Fibroblast of skin of left biceps (primary cell): ENCODE measurements at regions not wholly inside any gene's neighbourhood (a gene's known extent, or its start where the extent isn't known, plus 50 kb on each side); places are given as distances from the start of the nearest gene placed in this dataset.
"Not testable (repeated sequence)": the region's sequence is repeated elsewhere in the genome, so short reads cannot be mapped to it uniquely, and the experiment has no call there.

Experiments
- DNase-seq, 2 experiments: peaks; one replicate each; pipeline ENCODE4 v3.0.0-alpha.2; 2013; ENCODE audit warnings: low read depth in 2 of 2

DNA sequence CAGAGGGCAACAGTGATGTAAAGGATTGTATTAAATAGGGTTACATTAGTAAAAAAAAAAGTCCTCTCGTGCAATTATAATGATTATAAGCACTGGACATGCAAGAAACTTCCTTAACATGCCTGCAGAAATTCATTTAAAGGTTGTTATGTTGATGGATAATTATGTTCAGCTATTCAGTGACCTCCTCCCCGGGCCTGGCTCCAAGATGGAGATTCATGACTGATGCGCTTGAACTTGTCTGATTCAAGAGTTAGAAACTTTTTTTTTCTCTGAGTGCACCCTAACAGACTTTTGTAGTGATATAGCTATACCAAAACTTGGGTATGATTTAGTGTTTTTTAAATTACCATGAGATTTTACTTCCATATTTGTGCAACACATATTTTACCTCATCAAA lies 1170.0 kb upstream of the CITED2 start:
- DNase-seq = no peak

DNA sequence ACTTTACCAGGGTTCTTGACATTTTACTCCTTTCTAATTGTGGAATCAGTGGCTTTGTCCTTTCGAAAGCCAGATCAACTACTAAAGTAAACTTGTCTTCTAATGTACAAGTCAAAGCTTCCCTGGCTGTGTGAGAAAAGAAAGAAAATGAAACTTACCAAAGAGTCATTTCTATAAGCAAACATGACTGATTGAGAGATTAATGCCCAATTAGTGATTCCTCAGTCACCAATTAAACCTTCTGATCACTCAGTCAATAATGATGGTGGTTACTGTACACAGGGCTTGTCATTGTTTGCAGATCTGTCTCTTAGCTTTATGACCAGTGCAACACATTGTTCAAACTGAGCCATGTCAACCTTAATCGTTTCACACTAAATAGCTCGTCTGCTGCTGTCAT lies 1168.4 kb upstream of the CITED2 start:
- DNase-seq = no peak

DNA sequence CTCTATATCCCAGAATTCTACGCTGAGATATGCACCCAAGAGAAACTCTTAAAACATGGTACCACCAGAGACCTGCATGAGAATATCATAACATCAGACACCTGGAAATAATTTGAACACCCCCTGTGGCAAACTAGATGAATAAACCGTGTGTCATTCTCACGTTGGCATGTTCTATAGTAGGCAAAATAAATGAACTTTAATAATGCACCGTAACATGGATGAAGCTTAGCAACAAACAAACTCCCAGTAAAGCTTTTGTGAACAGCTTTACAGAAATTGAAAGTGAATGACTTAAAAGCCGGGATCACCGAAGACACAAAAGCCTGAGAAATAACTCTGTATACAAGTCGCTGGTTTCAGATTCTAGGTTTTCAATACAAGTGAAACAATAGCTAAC lies 1166.8 kb upstream of the CITED2 start:
- peak in 1 of 2 experiments; percentile 20 for DNase-seq

DNA sequence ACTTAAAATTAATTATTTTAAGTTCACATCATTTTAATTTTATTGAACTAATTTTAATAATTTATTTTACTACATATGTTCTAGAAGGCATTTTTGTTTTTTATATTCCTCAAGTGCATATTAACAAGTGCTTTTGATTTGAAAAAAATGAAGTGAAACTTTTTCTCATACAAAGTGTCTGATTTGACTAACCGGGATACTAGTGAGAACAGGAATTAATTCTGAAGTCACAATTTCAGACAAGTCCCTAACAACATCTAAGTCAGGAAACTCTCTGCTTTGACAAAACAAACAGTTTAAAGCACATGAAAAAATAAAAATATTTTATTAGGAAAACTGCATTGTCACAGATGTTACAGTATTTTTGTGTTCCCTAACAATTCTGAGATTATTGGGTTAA lies 1166.3 kb upstream of the CITED2 start:
- DNase-seq = no peak

DNA sequence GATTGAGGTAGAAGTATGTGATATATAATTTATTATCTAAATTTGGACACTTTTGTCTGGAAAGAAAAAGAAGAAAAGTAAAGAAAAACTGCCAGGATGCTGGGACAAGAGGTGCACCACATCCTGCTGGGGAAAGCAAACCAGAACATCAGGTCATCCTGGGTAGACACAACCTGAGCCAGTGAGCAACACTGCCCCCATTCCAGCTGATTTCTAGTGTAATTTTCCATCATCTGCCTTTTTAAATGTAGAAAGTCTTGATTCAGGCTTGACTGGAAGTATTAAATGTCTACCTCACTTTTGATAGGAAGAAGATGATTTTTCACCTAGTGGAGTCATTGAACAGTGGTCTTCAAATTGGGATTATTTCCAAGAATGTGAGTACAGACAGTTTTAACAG lies 1164.5 kb upstream of the CITED2 start:
- DNase-seq = no peak

DNA sequence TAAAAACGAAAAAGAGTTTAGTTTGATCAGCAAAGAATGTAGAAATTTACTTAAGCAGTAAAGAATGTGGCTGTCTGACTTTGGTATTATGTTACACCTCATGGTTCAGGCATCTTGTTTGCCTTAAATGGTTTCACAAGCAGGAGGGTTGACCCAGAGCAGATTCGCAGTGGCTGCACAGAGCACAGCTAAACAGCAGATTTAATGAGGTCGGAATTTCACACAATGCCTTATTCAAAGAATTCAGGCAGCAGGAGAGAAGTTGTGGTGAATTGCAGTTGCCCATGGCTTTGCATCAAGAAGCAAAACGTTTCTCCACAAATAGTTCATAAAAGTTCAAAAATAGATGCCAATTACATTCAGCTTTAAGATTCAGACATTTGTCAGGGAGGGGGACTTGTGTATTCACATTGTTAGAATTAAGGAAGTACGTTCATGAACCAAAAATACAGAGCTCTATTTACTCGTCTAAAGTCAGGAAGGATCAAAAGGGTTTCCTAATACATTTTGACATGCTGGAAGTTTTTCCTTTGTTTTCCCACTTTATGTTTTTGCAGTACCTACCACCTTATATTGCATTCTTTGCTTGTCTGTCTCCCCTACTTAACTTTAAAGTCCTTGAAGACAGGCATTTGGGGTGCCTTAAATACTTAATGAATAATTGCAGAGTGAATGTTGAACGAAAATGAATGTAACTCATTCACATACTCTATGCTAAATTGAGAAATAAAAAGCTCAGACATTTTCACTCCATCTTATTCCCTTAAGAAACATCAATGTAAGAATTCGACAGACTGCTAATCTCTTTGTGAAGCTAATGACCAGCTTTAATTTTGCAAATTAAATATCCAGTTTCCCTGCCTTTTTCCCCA lies 1163.6 kb upstream of the CITED2 start:
- DNase-seq = peak; percentile 100

DNA sequence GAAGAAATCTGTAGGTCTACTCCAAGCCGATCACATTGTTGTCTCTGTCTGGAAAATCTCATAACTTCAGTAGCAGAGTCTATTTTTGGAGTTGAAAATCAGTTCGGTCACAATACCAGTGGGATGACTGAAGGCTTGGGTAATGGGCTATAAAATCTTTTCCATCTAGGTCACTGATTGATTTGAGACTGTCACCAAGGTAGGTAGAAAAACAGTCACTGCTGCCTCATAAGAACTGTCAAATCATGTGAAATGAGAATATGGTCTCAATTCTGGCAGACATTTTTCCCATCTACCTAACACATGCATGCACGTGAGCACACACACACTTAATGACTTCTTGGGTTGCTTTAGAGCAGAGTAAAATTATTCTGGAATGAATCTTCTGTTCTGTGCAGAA lies 1162.8 kb upstream of the CITED2 start:
- no peak for DNase-seq

DNA sequence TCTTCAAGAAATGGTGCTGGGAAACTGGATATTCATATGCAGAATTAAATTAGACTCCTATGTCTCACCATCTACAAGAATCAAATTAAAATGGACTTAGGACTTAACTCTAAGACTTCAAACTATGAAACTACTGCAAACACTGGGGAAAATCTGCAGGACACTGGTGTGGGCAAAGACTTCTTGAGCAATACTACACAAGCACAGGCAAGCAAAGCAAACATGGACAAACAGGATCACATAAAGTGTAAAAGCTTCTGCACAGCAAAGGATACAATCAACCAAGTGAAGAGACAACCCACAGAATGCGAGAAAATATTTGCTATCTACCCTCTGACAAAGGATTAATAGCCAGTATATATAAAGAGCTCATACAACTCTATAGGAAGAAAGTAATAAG lies 1161.1 kb upstream of the CITED2 start:
- DNase-seq = no peak

DNA sequence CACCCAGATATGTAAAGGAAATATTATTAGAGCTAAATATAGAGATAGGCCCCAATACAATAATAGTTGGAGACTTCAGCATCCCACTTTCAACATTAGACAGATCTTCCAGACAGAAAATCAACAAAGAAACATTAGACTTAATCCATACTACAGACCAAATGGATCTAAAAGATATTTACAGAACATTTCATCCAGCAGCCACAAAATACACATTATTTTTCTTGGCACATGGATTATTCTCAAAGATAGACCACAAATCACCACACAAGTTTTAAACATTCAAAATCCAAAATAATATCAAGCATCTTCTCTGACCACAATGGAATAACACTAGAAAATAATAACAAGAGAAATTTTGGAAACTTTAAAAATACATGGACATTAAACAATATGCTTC lies 1159.1 kb upstream of the CITED2 start:
- DNase-seq = no peak

DNA sequence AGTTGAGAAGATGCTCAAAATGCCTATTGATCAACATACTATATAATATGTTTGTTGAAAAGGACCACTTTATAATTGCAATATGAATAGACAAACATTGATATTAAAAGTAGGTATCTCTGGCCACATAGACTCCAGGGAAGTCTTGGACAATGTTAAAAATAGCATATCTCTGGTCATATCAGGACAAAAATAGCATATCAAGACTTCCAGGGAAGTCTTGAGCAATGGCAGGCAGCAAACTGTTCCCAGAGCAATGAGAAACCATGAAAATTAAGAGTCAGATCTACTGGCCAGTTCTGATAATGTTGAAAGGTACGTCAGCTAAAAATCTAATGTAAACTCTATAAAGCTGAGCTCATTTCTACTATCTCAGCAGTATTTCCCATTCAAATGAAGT lies 1130.3 kb upstream of the CITED2 start:
- no peak for DNase-seq

DNA sequence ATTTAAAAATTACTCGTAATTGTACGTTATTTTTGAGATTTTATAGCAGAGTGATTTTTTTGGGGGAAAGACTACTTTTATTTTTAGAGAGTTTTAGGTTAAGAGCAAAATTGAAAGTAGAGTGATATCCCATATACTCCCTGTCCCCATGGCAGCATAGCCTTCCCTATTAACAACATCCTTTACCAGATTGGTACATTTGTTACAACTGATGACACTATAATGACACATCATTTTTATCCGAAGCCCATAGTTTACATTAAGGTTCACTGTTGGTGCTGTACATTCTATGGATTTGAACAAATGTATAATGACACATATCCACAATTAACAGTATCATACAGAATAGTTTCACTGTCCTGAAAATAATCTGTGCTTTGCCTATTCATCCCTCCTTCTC lies 1126.4 kb upstream of the CITED2 start:
- DNase-seq = no peak

DNA sequence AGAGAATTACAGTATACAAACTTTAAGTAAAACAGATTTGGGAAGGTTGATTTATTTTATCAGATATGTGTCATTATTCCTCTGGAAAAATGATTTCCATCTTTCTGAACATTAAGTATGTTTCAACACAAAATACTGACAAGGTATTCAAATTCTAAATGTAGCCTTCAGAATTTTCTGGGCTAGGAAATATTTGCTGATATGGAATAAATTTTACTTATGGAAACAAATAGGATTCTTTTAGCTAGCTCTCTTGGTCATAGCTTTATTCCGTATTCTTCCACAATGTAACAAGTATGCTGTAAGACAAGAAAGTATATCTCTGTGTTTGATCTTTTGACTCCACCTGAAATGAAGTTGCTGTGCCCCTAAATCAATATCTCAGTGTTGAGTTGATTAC lies 1125.2 kb upstream of the CITED2 start:
- no peak for DNase-seq

DNA sequence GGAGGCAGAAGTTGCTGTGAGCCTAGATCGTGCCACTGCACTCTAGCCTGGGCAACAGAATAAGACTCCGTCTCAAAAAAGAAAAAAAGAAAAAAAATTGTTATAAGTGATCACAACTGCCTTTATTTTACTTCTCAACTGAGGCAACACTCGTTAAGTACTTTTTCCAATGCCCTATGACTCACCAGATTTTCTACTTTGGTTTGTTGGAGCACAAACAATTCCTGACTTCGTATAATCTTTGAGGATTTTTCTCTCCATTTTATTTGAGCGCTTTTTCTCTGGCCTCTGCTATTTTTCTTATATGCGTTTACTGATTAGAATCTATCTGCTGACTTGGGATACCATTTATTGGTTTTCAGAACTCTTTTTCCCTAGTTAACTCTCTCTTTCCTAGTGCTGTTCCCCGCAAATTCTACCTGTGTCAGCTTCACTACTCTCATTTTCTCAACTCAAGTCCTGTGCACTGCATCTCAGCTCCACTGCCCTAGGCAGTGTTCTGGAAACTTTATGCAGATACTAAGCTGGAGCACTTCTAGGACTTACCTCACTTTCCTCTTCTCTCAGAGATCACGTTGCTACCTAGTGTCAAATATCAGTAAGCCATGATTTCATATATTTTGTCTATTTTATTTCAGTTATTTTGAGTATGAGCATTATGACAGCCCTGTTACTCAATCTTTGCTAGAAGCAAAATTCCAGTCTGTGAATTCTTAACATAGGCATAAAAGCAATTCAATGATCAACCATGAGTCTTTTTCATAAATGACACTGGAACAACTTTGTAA lies 1120.1 kb upstream of the CITED2 start:
- DNase-seq = no peak

DNA sequence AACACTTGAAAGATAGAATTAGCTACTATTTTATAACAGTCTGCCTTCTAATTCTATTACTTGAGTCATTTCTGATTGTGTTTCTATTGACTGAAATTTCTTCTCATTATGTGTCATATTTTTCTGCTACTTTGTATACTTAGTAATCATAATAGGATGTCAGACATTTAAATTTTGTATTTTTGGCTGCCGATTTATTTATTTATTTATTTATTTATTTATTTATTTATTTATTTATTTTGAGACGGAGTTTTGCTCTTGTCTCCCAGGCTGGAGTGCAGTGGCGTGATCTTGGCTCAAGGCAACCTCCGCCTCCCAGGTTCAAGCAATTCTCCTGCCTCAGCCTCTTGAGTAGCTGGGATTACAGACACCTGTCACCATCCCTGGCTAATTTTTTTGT lies 1119.0 kb upstream of the CITED2 start:
- not testable (repeated sequence) for DNase-seq

DNA sequence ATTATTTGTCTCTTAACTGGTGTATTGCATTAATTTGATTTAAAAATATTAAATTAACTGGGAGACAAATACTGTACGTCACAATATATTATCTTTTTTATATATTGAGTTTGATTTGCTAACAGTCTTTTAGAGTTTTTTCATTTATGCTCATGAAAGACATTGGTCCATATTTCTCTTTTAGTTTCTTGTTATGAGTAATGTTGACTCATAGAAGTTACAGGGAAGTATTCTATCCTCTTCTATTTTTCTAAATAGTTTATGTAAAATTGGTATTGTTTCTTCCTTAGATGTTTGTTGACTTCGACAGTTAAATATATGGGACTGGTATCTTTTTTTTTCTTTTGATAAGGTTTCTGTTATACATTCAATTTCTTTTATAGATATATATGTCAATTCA lies 1115.6 kb upstream of the CITED2 start:
- no peak for DNase-seq

DNA sequence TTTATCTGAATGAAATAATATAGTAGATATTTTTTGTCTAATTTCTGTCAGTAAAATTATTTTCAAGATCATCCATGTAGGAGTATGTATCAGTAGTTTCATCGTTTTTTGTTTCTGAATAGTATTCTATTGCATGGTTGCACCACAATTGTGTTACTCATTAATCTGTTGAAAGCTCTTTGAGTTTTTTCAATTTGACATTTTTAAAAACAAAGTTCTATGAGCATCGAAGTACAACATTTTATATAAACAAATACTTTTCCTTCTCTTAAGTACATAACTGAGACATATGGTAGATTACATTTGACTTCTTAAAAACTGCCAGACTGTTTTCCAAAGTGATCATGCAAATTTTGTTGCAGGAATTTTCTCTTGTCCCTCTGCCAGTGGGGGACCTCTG lies 1113.1 kb upstream of the CITED2 start:
- no peak for DNase-seq

DNA sequence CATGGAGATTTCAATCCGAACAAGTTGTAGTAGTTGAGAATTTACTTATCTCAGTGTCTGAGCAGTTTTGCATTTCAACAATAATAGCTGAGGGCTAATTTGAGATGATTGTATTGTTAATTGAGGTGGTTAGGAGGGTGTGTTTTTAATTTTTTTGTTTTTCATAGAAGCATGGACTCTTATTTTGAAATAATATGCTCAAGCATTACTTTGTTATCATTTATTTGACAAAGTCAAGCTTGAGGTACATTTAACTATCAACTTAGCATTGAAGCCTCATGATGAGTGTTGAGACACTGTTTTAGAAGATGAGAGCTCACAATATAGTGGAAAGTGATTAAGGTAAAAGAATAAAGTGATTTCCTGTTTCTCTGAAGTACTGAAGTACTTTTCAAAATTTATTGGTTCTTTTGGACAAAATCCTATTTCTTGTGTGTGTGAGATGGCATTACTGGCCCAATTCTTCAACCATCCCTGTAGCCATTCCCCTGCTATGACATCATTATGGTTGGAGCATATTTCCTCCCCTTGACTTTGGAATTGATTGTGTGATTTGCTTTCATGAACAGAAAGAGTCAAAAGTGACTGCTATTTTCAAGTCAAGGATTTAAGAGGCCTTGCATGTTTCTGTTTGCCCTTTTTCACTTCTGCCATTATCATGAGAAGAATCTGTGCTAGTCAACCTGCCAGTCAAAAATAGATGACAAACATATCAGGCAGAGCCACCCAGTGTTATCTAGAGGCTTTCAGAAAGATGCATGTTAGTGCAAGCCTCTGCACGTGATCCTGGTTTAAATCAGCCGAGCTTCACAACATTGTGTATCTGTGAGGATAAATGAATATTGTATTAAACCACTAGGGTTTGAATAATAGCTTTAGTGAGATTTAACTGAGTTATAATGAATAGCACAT lies 1112.3 kb upstream of the CITED2 start:
- peak in 1 of 2 experiments; percentile 13 for DNase-seq

DNA sequence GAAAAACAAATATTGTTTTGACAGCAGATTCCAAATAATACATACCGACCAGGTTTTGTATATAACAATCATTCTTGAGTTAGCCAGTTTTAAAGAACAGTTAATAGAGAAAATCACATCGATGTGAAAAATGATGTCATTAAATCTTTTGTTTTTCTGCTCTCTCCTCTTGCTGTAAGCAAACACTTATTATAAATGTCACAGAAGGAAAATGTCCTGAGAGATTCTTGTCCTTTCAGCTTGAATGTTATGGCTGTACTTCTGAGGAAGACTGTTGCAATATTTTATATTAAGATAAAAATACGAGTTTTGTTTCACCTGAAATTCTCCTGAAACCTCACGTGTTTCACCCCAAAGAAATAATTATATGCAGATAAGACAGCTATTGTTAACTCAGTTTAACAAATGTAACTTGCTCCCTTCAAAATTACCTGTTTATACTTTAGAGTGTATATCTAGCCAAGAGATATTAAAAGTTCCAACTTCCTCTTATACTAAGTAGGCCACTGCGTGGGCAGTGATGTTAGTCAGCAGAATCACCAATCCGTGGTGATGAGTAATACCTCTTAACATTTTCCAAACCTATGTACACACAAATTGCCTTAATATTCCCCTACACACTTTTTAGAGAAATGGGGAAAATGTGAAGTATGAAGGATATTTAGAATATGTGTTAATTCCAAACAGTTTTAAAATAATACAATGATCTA lies 1111.4 kb upstream of the CITED2 start:
- DNase-seq = peak; percentile 80 to 81

DNA sequence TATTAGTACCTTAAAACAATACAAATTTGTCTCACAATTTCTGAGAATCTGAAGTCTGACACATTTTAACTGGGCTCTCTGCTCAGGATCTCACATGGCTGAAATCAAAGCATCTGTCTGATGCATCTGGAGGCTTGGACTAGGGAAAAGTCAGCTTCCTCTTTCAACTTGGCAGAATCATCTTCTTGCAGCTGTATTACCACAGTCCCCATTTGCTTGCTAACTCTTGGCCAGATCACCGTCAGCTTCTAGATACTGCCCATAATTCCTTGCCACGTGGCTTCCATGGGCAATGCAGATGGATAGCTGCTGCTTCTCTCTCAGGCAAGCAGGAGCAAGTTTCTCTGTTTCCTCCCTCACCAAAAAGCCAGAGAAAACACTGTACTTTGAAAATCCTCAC lies 1106.4 kb upstream of the CITED2 start:
- DNase-seq = peak; percentile 37 to 41

DNA sequence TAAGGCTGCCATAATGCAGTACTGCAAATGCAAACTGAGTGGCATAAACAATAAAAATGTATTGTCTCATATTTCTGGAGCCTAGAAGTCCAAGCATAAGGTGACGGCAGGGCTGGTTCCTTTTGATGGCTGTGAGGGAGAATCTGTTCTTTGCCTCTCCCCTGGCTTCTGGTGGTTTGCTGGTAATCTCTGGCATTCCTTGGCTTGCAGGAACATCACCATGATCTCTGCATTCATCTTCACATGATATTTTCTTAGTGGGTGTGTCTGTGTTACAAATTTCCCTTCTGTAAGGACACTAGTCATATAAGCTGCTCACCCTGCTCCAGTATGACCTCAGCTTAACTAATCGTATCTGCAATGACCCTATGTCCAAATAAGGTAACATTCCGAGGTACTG lies 1104.2 kb upstream of the CITED2 start:
- DNase-seq = no peak

DNA sequence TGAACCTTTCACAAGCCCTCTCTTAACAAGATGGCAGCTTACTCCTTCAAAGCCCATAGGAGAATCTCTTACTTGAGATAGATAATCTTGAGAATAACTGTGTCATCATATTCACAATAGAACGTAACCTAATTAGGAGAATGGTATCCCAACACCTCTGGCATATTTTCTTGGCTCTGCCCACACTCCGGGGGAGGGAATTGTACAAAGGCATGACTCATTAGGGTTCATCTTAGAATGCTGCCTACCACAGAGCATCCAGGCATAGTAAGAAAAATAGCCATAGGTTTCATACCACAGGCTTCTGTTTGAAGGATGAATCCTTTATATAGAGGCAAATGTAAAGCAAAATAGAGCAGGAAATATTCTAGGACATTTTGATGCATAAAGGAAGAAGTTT lies 1100.6 kb upstream of the CITED2 start:
- no peak for DNase-seq
